Hepatocyte (in vitro differentiated cells): ENCODE measurements at regions not wholly inside any gene's neighbourhood (a gene's known extent, or its start where the extent isn't known, plus 50 kb on each side); places are given as distances from the start of the nearest gene placed in this dataset.

ENCODE experiments used
- EZH2 ChIP-seq: fragments of 200-600 bp; sonication (generic); IDR thresholded peaks from 2 replicates; pipeline ENCODE4 v1.6.1; 2016; ENCODE audit warnings: antibody characterized with exemption, mild to moderate bottlenecking, borderline replicate concordance
- TF ChIP-seq, protein P1 (sequence below): fragments of 200-600 bp; sonication (generic); IDR thresholded peaks from 2 replicates; pipeline ENCODE4 v1.5.1; 2016; ENCODE audit warnings: antibody characterized with exemption, mild to moderate bottlenecking; ENCODE audit not compliant: poor library complexity

GRCh38 chr11:122413677-122414076 lies 241.8 kb upstream of the UBASH3B start:
- no peak for TF ChIP-seq EZH2
- TF ChIP-seq, protein P1, sequence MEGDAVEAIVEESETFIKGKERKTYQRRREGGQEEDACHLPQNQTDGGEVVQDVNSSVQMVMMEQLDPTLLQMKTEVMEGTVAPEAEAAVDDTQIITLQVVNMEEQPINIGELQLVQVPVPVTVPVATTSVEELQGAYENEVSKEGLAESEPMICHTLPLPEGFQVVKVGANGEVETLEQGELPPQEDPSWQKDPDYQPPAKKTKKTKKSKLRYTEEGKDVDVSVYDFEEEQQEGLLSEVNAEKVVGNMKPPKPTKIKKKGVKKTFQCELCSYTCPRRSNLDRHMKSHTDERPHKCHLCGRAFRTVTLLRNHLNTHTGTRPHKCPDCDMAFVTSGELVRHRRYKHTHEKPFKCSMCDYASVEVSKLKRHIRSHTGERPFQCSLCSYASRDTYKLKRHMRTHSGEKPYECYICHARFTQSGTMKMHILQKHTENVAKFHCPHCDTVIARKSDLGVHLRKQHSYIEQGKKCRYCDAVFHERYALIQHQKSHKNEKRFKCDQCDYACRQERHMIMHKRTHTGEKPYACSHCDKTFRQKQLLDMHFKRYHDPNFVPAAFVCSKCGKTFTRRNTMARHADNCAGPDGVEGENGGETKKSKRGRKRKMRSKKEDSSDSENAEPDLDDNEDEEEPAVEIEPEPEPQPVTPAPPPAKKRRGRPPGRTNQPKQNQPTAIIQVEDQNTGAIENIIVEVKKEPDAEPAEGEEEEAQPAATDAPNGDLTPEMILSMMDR, result no peak
